ENCODE measurements at regions not wholly inside any gene's neighbourhood (a gene's known extent, or its start where the extent isn't known, plus 50 kb on each side); places are given as distances from the start of the nearest gene placed in this dataset.

- H3K4me1 ChIP-seq (ENCODE audit: low read length), result no peaks in the 10 kb centered on the region
- no peaks in the 10 kb centered on the region for H3K79me2 ChIP-seq (ENCODE audit: low read length)
- no peaks in the 10 kb centered on the region for H3F3A ChIP-seq (ENCODE audit: insufficient read depth, low read length)
- H3K9ac ChIP-seq (ENCODE audit: low read length), result no peak overlapping the region
- H3K4me3 ChIP-seq (ENCODE audit: low read length), result no peak overlapping the region
- H3K36me3 ChIP-seq (replicated peaks; ENCODE audit: insufficient read depth, low read length), result no peaks in the 10 kb centered on the region
- TF ChIP-seq EZH2 (optimal IDR thresholded peaks at IDR 0.05; ENCODE audit: low read depth, low read length) (no peak), CTCF (IDR thresholded peaks at IDR 0.05; ENCODE audit: low read length) (no peak), EZH2phosphoT487 (IDR thresholded peaks at IDR 0.05; ENCODE audit: low read length) (no peak)
- H3K27me3 ChIP-seq (replicated peaks; ENCODE audit: insufficient read depth, low read length), result no peaks in the 10 kb centered on the region
- no peaks in the 10 kb centered on the region for H4K20me1 ChIP-seq (ENCODE audit: insufficient read depth, low read length)
- H3K27ac ChIP-seq (ENCODE audit: low read length), result no peak overlapping the region
- no peak overlapping the region for H3K4me2 ChIP-seq (ENCODE audit: low read depth, low read length)
- H2AFZ ChIP-seq (ENCODE audit: low read length), result no peak overlapping the region
- no peaks in the 10 kb centered on the region for H3K9me3 ChIP-seq (replicated peaks; ENCODE audit: insufficient read depth, low read length)
- no peak for DNase-seq
- no peaks in the 10 kb centered on the region for H3K9me2 ChIP-seq (replicated peaks; ENCODE audit: insufficient read depth, low read length)
Measured at GRCh38 chr6:156311291-156311690, 465.9 kb upstream of the ARID1B start.

GRCh38 chr6:156310701-156311100, 466.5 kb upstream of the ARID1B start:
- no peak for TF ChIP-seq CTCF (IDR thresholded peaks at IDR 0.05; ENCODE audit: low read length)
- TF ChIP-seq EZH2 (optimal IDR thresholded peaks at IDR 0.05; ENCODE audit: low read depth, low read length), result no peak
- no peak for TF ChIP-seq EZH2phosphoT487 (IDR thresholded peaks at IDR 0.05; ENCODE audit: low read length)
- DNase-seq, result no peak

GRCh38 chr6:156309017-156309416, 468.2 kb upstream of the ARID1B start:
- Histone ChIP-seq H2AFZ (ENCODE audit: low read length) (no peak overlapping the region), H3K27ac (ENCODE audit: low read length) (no peak overlapping the region), H3K79me2 (ENCODE audit: low read length) (no peaks in the 10 kb centered on the region), H3K36me3 (replicated peaks; ENCODE audit: insufficient read depth, low read length) (no peaks in the 10 kb centered on the region), H3F3A (ENCODE audit: insufficient read depth, low read length) (no peaks in the 10 kb centered on the region), H4K20me1 (ENCODE audit: insufficient read depth, low read length) (no peaks in the 10 kb centered on the region), H3K4me1 (ENCODE audit: low read length) (no peaks in the 10 kb centered on the region), H3K9me2 (replicated peaks; ENCODE audit: insufficient read depth, low read length) (no peaks in the 10 kb centered on the region), H3K4me2 (ENCODE audit: low read depth, low read length) (no peak overlapping the region), H3K9ac (ENCODE audit: low read length) (no peak overlapping the region), H3K27me3 (replicated peaks; ENCODE audit: insufficient read depth, low read length) (no peaks in the 10 kb centered on the region), H3K4me3 (ENCODE audit: low read length) (no peak overlapping the region), H3K9me3 (replicated peaks; ENCODE audit: insufficient read depth, low read length) (no peaks in the 10 kb centered on the region)
- no peak for DNase-seq
- no peak for TF ChIP-seq EZH2 (optimal IDR thresholded peaks at IDR 0.05; ENCODE audit: low read depth, low read length)
- TF ChIP-seq CTCF (IDR thresholded peaks at IDR 0.05; ENCODE audit: low read length), result no peak
- TF ChIP-seq EZH2phosphoT487 (IDR thresholded peaks at IDR 0.05; ENCODE audit: low read length), result no peak

More at GRCh38 chr6:156310701-156311100, 466.5 kb upstream of the ARID1B start:
- Histone ChIP-seq H3K4me1 (ENCODE audit: low read length) (no peaks in the 10 kb centered on the region), H3K79me2 (ENCODE audit: low read length) (no peaks in the 10 kb centered on the region), H3K9me2 (replicated peaks; ENCODE audit: insufficient read depth, low read length) (no peaks in the 10 kb centered on the region), H4K20me1 (ENCODE audit: insufficient read depth, low read length) (no peaks in the 10 kb centered on the region), H3K27me3 (replicated peaks; ENCODE audit: insufficient read depth, low read length) (no peaks in the 10 kb centered on the region), H3K9ac (ENCODE audit: low read length) (no peak overlapping the region), H3F3A (ENCODE audit: insufficient read depth, low read length) (no peaks in the 10 kb centered on the region), H3K27ac (ENCODE audit: low read length) (no peak overlapping the region), H3K4me2 (ENCODE audit: low read depth, low read length) (no peak overlapping the region), H3K36me3 (replicated peaks; ENCODE audit: insufficient read depth, low read length) (no peaks in the 10 kb centered on the region), H2AFZ (ENCODE audit: low read length) (no peak overlapping the region), H3K4me3 (ENCODE audit: low read length) (no peak overlapping the region), H3K9me3 (replicated peaks; ENCODE audit: insufficient read depth, low read length) (no peaks in the 10 kb centered on the region)
